Mucosa of rectum (tissue), 2 donors: ENCODE measurements at regions not wholly inside any gene's neighbourhood (a gene's known extent, or its start where the extent isn't known, plus 50 kb on each side); places are given as distances from the start of the nearest gene placed in this dataset.

Experiments
- H3K27ac ChIP-seq, 2 donors: one replicate each; pipeline ENCODE4 v1.7.0; 2013; ENCODE audit warnings: inconsistent platforms in 2 of 2, low read depth in 2 of 2, low read length in 2 of 2
- H3K27me3 ChIP-seq, 2 donors: one replicate each; pipeline ENCODE4 v1.7.0; 2013; ENCODE audit warnings: low read length in 2 of 2; ENCODE audit not compliant: control insufficient read depth in 2 of 2, insufficient read depth in 2 of 2
- H3K36me3 ChIP-seq, 2 donors: one replicate each; pipeline ENCODE4 v1.7.0; 2013; ENCODE audit warnings: low read length in 2 of 2; ENCODE audit not compliant: control insufficient read depth in 2 of 2, insufficient read depth in 2 of 2
- H3K4me1 ChIP-seq, 2 donors: one replicate each; pipeline ENCODE4 v1.7.0; 2013; ENCODE audit warnings: low read length in 2 of 2, mild to moderate bottlenecking in 1 of 2; ENCODE audit not compliant: control insufficient read depth in 2 of 2, insufficient read depth in 2 of 2
- H3K4me3 ChIP-seq, 2 donors: one replicate each; pipeline ENCODE4 v1.7.0; 2013; ENCODE audit warnings: low read length in 2 of 2
- H3K9ac ChIP-seq, 2 donors: one replicate each; pipeline ENCODE4 v1.7.0; 2013; ENCODE audit warnings: low read length in 2 of 2, low read depth in 1 of 2, mild to moderate bottlenecking in 1 of 2
- H3K9me3 ChIP-seq, 2 donors: one replicate each; pipeline ENCODE4 v1.7.0; 2013; ENCODE audit warnings: low read length in 2 of 2; ENCODE audit not compliant: control insufficient read depth in 2 of 2
- donor health status: healthy.
- donor health status: Normal muscosa, but diverticular disease.

DNA sequence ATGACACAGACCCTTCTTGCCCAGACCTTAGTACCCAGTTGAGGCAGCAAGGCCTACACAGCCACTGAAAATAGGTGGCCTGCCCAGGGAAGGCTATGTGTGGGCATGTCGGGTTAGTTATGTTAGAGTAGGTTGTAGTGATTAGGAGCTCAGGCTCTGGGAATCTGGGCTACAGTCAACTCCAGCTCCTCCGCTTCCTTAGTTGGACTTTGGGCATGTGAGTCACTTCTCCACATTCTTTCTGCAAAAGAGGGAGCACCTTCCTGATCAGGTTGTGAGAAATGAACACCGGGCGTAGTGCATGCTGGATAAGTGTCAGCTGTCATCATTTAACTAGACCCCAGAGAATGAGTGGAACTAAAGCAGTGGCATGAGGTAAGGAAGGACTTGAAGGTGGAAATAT, 64.8 kb downstream of the ARHGAP35 start:
- Histone ChIP-seq H3K9me3 (no peaks in the 10 kb centered on the region), H3K27ac (peak overlapping the region; percentile 72 to 74), H3K9ac (no peak overlapping the region), H3K4me3 (peak overlapping the region; percentile 32 to 35), H3K4me1 (peaks cover 21 to 24% of the 10 kb centered on the region in 2 donors), H3K27me3 (no peaks in the 10 kb centered on the region), H3K36me3 (peaks cover 11 to 17% of the 10 kb centered on the region in 2 donors)

DNA sequence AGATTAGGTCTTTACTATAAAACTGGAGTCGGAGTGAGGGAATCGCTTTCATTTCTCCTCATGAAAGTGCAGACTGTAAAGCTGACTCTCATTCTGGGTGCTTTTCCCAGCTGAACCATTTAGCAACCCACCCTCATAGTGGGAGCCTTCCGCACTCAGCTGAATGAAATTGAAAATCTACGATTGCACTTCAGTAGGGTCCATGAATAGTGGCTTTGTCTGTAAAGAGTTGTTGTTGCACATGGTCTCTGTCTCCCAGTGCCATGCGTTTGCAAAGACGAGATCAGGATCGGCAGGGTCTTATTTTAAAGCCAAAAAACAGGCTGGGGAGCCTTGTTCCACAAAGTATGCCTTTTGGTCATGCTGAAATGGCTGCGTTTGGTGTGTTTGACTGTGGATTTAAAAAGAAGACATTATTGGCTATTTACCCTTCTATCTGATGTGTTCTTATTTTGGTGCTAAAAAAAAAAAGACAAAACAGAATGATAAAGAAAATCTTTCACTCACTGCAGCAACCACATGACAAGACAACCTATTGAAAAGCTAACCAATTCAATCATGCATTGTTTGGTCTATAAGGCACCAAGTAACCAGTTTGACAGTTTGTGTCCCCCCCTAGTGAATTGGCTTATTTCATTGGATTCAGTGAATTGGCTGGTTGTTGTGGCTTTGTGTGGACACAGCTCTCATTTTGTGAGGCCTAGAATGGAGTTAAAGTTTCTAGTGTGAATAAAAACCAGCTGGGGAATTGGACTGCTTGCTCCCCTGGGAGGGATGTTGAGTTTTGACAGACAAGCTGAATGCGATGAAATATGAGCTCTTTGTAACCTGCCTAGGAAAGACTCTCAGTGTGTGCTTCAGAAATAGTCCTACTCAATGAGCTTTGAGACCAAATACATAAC, 65.6 kb downstream of the ARHGAP35 start:
- Histone ChIP-seq H3K9me3 (no peaks in the 10 kb centered on the region), H3K4me3 (no peak overlapping the region), H3K27me3 (no peaks in the 10 kb centered on the region), H3K4me1 (peaks cover 21 to 24% of the 10 kb centered on the region in 2 donors), H3K9ac (no peak overlapping the region), H3K27ac (peak overlapping the region in 1 of 2 donors; percentile 72), H3K36me3 (peaks cover 7 to 10% of the 10 kb centered on the region in 2 donors)

DNA sequence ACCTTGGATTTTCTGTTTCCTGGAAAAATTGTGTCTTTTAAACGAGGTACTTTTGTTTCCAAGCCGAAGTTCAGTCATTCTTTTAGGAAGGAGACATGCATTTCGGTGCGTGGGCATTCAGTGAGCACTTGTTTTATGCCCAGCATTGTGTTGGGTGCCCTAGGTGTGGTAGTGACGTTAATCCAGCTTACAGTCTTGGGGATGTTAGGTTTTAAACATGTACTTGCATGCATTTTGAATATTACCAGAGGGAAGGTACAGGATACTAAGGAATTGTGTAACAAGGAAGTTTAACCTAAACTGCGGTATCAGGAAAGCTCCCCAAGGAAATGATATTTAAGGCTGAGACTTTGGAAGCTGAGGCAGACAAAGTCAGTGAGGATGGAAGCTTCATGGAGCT, 66.3 kb downstream of the ARHGAP35 start:
- Histone ChIP-seq H3K4me3 (no peak overlapping the region), H3K9me3 (no peaks in the 10 kb centered on the region), H3K36me3 (peaks cover under 1 to 5% of the 10 kb centered on the region in 2 donors), H3K4me1 (peaks cover 21 to 24% of the 10 kb centered on the region in 2 donors), H3K9ac (no peak overlapping the region), H3K27ac (no peak overlapping the region), H3K27me3 (no peaks in the 10 kb centered on the region)

DNA sequence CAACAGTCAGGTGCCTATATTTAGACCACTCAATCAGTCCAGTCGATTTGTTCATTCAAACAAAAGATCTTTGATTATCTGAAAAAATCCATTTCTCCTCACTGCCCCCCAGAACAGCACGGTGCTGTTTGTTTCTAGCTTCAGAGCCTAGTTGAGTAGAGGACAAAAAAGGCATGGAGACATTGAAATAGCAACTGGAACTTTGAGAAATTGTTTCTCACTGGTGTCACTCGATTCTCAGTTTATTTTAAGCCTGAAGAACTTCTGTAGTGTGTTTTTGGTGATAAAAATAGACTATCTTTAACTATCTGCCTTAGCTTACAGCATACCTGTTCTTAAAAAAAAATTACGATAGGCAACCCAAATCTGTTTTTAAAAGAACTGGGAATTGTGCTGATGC, 67.1 kb downstream of the ARHGAP35 start:
- no peak overlapping the region for H3K4me3 ChIP-seq
- H3K9ac ChIP-seq, result no peak overlapping the region
- H3K36me3 ChIP-seq, result peaks cover 0 to 2% of the 10 kb centered on the region in 2 donors
- H3K4me1 ChIP-seq, result peaks cover 21 to 24% of the 10 kb centered on the region in 2 donors
- no peaks in the 10 kb centered on the region for H3K27me3 ChIP-seq
- no peaks in the 10 kb centered on the region for H3K9me3 ChIP-seq
- H3K27ac ChIP-seq, result no peak overlapping the region

DNA sequence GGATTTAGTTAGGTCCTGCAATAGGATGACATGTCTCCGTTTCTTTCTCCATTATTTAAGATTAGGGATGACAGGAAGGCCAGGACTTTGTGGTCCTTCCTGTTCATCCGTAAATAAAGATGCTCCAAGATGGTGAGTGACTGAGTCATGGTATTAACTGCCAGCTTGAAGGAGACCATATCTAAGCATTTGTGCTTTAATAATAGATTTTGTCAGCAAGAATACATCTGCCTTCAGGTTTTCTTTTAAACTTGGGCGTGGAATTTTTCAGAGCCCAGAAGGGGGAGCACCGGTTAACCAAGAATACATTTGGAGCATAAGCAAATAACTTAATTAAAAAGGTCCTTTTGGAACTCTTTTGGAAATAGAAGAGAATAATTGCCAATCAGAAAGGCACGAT, 68.2 kb downstream of the ARHGAP35 start:
- H3K27me3 ChIP-seq, result no peaks in the 10 kb centered on the region
- no peak overlapping the region for H3K4me3 ChIP-seq
- no peak overlapping the region for H3K9ac ChIP-seq
- peaks cover 0 to 2% of the 10 kb centered on the region in 2 donors for H3K36me3 ChIP-seq
- peaks cover 21 to 23% of the 10 kb centered on the region in 2 donors for H3K4me1 ChIP-seq
- H3K27ac ChIP-seq, result no peak overlapping the region
- H3K9me3 ChIP-seq, result no peaks in the 10 kb centered on the region

DNA sequence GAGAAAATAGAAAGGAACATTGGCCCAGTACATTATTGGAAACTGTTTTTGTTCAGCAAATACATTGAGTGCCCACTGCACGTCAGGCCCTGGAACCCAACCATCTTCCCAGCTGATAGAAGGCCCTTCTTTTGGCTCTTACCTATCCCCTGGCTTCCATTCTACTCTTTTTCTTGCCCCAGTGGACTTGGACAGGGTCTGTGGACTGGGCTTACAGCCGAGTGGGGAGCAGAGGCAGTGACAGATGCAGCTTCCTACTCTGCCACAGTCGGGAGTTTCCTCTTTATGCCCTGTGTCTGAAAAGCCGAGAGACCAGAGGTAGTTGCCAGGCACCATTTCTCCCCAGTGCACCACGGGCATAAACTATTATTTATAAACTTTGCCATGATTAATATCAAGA, 70.4 kb downstream of the ARHGAP35 start:
- Histone ChIP-seq H3K4me3 (no peak overlapping the region), H3K4me1 (peaks cover under 1 to 6% of the 10 kb centered on the region in 2 donors), H3K27me3 (no peaks in the 10 kb centered on the region), H3K9ac (no peak overlapping the region), H3K27ac (no peak overlapping the region), H3K9me3 (no peaks in the 10 kb centered on the region), H3K36me3 (peaks cover 0 to 2% of the 10 kb centered on the region in 2 donors)

DNA sequence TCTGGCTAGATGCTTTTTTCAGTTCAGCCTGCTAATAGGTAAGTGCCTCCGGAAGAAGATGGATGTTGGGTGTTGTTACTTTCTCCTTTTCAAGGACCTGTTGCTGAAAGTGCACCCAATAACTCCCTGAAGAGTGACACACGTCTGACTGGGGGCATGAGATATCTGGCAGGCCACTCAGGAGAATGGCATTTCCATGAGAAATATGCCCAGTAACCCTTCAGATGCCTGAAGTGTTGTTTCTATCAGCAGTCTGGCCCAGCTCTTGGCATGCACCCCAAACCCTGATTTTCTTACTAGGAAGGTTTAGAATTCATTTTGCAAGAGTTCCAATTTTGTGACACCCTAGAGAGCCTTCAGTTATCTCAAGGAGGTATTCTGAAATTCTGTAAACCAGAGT, 71.5 kb downstream of the ARHGAP35 start:
- Histone ChIP-seq H3K4me3 (no peak overlapping the region), H3K9me3 (no peaks in the 10 kb centered on the region), H3K4me1 (peaks cover 2 to 5% of the 10 kb centered on the region in 2 donors), H3K9ac (no peak overlapping the region), H3K27me3 (no peaks in the 10 kb centered on the region), H3K36me3 (peaks cover under 1 to 5% of the 10 kb centered on the region in 2 donors), H3K27ac (no peak overlapping the region)

DNA sequence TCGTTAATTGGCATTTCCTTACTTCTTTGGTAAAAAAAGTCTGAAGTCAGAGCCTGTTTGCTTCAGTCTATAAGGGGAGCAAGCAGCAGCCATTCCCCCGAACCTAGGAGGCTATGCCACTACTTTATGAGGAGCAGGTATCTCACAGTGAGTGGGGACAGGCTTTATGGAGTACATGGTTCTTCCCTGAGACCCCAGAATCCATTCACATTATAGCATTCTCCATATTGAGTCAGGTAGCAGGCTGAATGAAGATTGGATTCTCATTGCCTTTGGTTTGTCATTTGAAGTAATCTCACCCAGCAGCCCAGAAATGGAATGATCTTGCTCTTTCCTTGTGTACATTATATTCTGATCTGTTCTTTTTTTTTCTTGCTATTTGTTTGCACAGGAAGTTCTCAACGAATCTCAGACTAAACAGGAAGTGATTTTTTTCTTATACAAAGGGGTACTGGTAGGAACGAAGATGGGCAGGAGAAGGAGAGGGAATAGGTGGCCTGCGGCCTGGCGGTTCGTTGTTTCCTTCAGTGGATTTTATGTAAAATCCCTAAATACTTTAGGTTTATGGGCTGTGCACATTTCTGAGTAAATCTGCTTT, 74.4 kb downstream of the ARHGAP35 start:
- Histone ChIP-seq H3K27me3 (no peaks in the 10 kb centered on the region), H3K36me3 (peaks cover 3 to 12% of the 10 kb centered on the region in 2 donors), H3K4me3 (no peak overlapping the region), H3K9me3 (no peaks in the 10 kb centered on the region), H3K27ac (peak overlapping the region; percentile 31 to 33), H3K9ac (no peak overlapping the region), H3K4me1 (peaks cover 2 to 5% of the 10 kb centered on the region in 2 donors)

DNA sequence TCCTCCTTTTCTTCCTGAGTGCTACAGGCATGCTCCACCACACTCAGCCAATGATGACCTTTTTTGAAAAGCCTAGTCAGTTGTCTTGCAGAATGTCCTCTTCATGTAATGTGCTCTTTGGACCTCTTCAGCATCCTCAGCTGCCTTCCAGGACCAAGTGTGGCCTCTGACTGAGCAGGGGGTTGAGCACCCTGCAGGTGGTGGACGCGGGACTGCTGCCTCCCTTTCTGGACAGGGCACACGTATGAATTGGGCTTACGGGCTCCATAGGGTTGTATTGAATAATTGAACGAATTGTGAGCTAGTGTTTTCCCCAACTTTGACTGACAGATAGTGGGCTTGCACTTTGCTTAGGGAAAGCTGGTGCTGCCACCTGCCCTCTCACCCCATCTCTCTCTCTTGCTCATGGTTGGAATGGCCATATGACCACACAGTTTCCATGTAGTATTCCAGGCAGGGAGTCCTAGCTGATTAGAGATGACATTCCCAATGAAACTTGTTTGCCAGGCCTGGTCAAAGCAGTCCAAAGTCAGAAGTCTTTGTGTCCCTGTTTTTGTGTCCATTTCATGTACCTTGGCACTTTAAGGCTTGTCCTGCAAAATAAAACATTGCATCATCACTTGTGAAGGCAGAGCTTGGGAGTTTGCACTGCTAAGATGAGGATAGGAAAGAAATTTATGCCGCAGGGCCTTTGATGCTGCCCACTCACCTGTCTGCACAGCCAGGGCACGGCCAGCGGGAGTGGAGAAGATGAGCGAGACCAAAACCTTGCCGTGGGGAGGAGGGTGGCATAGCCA, 76.3 kb upstream of the NPAS1 start:
- peaks cover 33 to 35% of the 10 kb centered on the region in 2 donors for H3K4me1 ChIP-seq
- H3K27ac ChIP-seq, result no peak overlapping the region
- peaks cover 0 to 7% of the 10 kb centered on the region in 2 donors for H3K36me3 ChIP-seq
- no peaks in the 10 kb centered on the region for H3K9me3 ChIP-seq
- H3K27me3 ChIP-seq, result no peaks in the 10 kb centered on the region
- no peak overlapping the region for H3K9ac ChIP-seq
- H3K4me3 ChIP-seq, result no peak overlapping the region
